Prostate gland (tissue), 2 donors: ENCODE measurements at regions not wholly inside any gene's neighbourhood (a gene's known extent, or its start where the extent isn't known, plus 50 kb on each side); places are given as distances from the start of the nearest gene placed in this dataset.

Source experiments
- DNase-seq: peaks from one replicate; pipeline ENCODE4 v3.0.0-alpha.2; 2019; ENCODE audit warnings: low spot score
- H3K27ac ChIP-seq, 2 donors: fragments of 200-600 bp; sonication (generic); 2 replicates each; pipeline ENCODE4 v1.5.1; 2017 to 2019
- H3K27me3 ChIP-seq: fragments of 200-600 bp; sonication (generic); replicated peaks from 2 replicates; pipeline ENCODE4 v1.5.1; 2019; ENCODE audit not compliant: insufficient read depth
- H3K36me3 ChIP-seq, 2 donors: fragments of 200-600 bp; sonication (generic); 1 replicate in 1 of 2; 2 replicates in 1 of 2; pipeline versions ENCODE4 v1.5.1 to v1.8.1; 2017 to 2019
- H3K4me1 ChIP-seq: fragments of 200-600 bp; sonication (generic); replicated peaks from 2 replicates; pipeline ENCODE4 v1.5.1; 2019
- H3K4me3 ChIP-seq, 2 donors: fragments of 200-600 bp; sonication (generic); 2 replicates each; pipeline ENCODE4 v1.5.1; 2017 to 2019
- H3K9me3 ChIP-seq: fragments of 200-600 bp; sonication (generic); 2 replicates; pipeline ENCODE4 v1.5.1; 2017
- POLR2A ChIP-seq: fragments of 450-650 bp; IDR thresholded peaks from one replicate; pipeline ENCODE4 v1.6.1; 2016; ENCODE audit warnings: antibody characterized with exemption, mild to moderate bottlenecking
- POLR2AphosphoS5 ChIP-seq: sonication (generic); formaldehyde crosslinking; IDR thresholded peaks from one replicate; pipeline ENCODE4 v1.6.1; 2017; ENCODE audit warnings: antibody characterized with exemption
- WGBS: methylation state at CpG from one replicate; pipeline ENCODE4 v1.1.5; 2018; 5-methylcytosine and 5-hydroxymethylcytosine counted together
- intact Hi-C: fragments of 100-400 bp; cut with DNase I; formaldehyde crosslinking; loops from one replicate; pipeline ENCODE4 v1.14.2; 2022
- TF ChIP-seq, protein P1 (sequence below), 4 experiments: fragments of 200-600 bp in 2 of 4; fragments of 450-650 bp in 2 of 4; sonication (generic) in 2 of 4; IDR thresholded peaks; 1 replicate in 3 of 4; 2 replicates in 1 of 4; pipeline ENCODE4 v1.5.1; 2016 to 2019; ENCODE audit warnings: antibody characterized with exemption in 4 of 4, mild to moderate bottlenecking in 2 of 4, moderate library complexity in 2 of 4

DNA sequence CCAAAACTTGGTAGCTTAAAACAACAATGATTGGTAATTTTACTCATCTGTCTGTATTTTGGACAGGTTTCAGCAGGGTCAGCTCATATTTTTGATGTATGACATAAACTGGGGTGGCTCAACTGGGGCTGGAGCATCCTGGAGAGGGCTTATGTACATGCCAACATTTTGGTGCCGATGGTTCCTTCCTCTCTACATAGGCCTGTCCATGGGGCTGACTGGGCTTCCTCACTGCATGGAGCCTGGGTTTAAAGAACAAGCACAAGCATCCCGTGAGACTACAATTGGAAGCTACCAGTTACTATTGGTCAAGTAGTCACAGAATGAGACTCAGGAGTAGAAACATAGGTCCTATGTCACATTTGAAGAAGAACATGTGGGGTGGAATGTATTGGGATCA, 95.0 kb downstream of the DDX1 start:
- H3K9me3 ChIP-seq: no peaks in the 10 kb centered on the region
- H3K27ac ChIP-seq: no peak overlapping the region
- H3K4me1 ChIP-seq: no peaks in the 10 kb centered on the region
- TF ChIP-seq POLR2A (no peak), POLR2AphosphoS5 (no peak)
- TF ChIP-seq, protein P1, sequence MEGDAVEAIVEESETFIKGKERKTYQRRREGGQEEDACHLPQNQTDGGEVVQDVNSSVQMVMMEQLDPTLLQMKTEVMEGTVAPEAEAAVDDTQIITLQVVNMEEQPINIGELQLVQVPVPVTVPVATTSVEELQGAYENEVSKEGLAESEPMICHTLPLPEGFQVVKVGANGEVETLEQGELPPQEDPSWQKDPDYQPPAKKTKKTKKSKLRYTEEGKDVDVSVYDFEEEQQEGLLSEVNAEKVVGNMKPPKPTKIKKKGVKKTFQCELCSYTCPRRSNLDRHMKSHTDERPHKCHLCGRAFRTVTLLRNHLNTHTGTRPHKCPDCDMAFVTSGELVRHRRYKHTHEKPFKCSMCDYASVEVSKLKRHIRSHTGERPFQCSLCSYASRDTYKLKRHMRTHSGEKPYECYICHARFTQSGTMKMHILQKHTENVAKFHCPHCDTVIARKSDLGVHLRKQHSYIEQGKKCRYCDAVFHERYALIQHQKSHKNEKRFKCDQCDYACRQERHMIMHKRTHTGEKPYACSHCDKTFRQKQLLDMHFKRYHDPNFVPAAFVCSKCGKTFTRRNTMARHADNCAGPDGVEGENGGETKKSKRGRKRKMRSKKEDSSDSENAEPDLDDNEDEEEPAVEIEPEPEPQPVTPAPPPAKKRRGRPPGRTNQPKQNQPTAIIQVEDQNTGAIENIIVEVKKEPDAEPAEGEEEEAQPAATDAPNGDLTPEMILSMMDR (IDR thresholded peaks at IDR 0.05): no peak
- H3K4me3 ChIP-seq: no peak overlapping the region
- DNase-seq: no peak
- no peaks in the 10 kb centered on the region for H3K27me3 ChIP-seq
- intact Hi-C loops: no loop called here
- H3K36me3 ChIP-seq: no peaks in the 10 kb centered on the region
- WGBS: 95% methylated on average over 2 of the region's 2 CpGs

DNA sequence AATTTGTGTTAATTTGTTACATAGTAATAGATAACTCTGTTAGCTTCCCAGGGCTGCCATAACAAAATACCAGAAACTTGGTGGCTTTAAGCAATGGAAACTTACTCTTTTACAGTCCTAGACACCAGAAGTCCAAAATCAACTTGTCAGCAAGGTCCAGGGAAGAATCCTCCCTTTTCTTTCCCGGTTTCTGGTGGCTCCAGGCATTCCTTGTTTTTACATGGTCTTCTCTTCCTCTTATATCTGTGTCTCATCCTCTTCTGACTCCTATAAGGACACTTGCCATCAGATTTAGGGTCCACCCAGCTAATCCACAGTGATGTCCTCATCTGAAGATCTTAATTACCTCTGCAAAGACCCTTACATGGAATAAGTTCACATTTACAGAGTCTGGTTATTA, 95.6 kb downstream of the DDX1 start:
- DNase-seq: no peak
- no peaks in the 10 kb centered on the region for H3K27me3 ChIP-seq
- no peaks in the 10 kb centered on the region for H3K36me3 ChIP-seq
- intact Hi-C loops: no loop called here
- H3K27ac ChIP-seq: no peak overlapping the region
- no peaks in the 10 kb centered on the region for H3K9me3 ChIP-seq
- WGBS: 92% methylated on average over 1 of the region's 1 CpG
- no peak overlapping the region for H3K4me3 ChIP-seq
- TF ChIP-seq POLR2AphosphoS5 (no peak), POLR2A (no peak)
- TF ChIP-seq, protein P1 (IDR thresholded peaks at IDR 0.05): no peak
- H3K4me1 ChIP-seq: no peaks in the 10 kb centered on the region

DNA sequence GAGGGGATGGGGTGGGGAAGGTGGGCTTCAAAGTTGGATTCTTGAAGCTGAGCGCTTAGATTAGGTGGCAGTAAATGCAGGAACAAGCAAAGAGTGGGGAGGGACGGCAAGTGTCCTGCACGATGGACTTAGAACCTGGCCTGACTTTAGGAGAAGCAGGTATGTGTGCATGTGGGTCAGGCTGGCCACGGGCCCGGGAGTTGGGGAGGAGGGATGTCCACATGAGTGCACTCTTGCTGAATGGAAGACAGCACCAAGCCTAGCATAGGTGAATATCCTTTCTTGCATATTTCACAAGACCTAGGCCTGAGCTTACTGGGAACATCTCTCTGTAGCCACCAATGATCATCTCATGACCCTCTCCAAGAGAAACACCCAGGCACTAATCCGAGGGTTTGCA, 96.1 kb downstream of the DDX1 start:
- no peak overlapping the region for H3K27ac ChIP-seq
- no peaks in the 10 kb centered on the region for H3K27me3 ChIP-seq
- 86% methylated on average over 6 of the region's 6 CpGs for WGBS
- DNase-seq: no peak
- no peak overlapping the region for H3K4me3 ChIP-seq
- H3K36me3 ChIP-seq: no peaks in the 10 kb centered on the region
- H3K4me1 ChIP-seq: no peaks in the 10 kb centered on the region
- intact Hi-C loops: no loop called here
- no peak for TF ChIP-seq POLR2A
- TF ChIP-seq, protein P1 (IDR thresholded peaks at IDR 0.05): no peak
- TF ChIP-seq POLR2AphosphoS5: no peak
- H3K9me3 ChIP-seq: no peaks in the 10 kb centered on the region

DNA sequence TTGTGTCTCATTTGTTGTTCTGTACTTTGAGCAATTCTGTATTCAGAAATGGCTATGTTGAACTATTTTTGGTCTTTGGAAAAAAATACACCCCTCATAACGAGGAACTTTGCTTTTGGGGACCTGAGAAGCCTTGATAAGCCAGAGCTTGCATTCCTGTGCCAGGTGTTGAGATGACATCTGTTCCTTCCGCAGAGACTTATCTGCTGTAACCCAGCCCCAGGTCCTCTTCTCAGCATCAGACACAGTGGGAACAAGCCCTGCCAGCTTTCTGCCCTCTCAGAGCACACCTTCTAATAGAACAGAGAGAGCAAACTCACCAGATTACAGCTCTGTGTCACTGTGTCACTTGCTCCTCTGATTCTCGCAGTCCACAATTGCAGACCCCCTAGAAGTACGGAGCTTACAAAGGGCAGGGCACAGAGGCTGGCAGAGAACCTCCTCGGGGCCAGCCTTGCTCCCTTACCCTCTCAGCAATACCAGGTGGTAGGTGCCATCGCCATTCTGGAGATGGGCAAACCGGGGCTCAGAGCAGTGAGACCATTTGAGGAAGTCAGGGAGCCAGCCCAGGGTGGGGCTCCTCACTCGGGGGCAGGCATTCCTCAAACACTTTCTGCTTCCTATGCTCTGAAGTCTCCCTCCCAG, 97.4 kb downstream of the DDX1 start:
- WGBS: 64% methylated on average over 8 of the region's 8 CpGs
- TF ChIP-seq POLR2AphosphoS5: no peak
- TF ChIP-seq, protein P1 (IDR thresholded peaks at IDR 0.05): no peak
- TF ChIP-seq POLR2A: no peak
- H3K4me1 ChIP-seq: no peaks in the 10 kb centered on the region
- no peak overlapping the region for H3K27ac ChIP-seq
- no peak overlapping the region for H3K4me3 ChIP-seq
- intact Hi-C loops: no loop called here
- no peaks in the 10 kb centered on the region for H3K9me3 ChIP-seq
- H3K36me3 ChIP-seq: no peaks in the 10 kb centered on the region
- H3K27me3 ChIP-seq: no peaks in the 10 kb centered on the region
- DNase-seq: no peak

DNA sequence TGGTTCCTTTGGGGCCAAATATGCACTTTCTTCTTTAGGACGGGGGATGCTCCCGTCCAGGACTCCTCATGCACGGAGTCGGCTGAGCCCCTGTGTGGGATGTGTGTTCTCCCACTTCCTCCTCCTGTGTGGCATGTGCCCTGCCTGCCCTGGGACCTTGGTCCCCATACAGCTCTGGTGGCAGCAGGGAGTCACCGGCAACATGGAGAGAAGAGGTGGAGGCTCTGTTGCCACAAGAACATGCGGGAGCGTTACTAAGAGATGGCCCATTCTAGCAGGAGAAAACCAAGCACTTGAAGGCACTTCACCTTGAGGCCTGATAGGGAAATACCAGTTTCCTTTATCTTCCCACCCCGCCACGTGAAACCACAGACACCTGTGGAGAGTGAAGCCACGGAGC, 98.0 kb downstream of the DDX1 start:
- Histone ChIP-seq H3K27me3 (no peaks in the 10 kb centered on the region), H3K4me1 (no peaks in the 10 kb centered on the region), H3K4me3 (no peak overlapping the region), H3K27ac (no peak overlapping the region), H3K36me3 (no peaks in the 10 kb centered on the region), H3K9me3 (no peaks in the 10 kb centered on the region)
- no peak for TF ChIP-seq POLR2AphosphoS5
- no peak for TF ChIP-seq POLR2A
- TF ChIP-seq, protein P1 (IDR thresholded peaks at IDR 0.05): no peak
- intact Hi-C loops: no loop called here
- WGBS: 90% methylated on average over 10 of the region's 10 CpGs
- no peak for DNase-seq
